ENCODE measurements at regions not wholly inside any gene's neighbourhood (a gene's known extent, or its start where the extent isn't known, plus 50 kb on each side); places are given as distances from the start of the nearest gene placed in this dataset.

- intact Hi-C loops (cut with DNase I; ENCODE audit: low total_unique reads) (no loop called here), in situ Hi-C loops (cut with MboI; ENCODE audit: low sequenced_read_pairs in 4 of 4) (no loop called here)
- Histone ChIP-seq H3K4me3 (no peak overlapping the region), H3K27ac (no peak overlapping the region), H3K27me3 (no peaks in the 10 kb centered on the region), H3K4me1 (no peaks in the 10 kb centered on the region), H3K9me3 (no peaks in the 10 kb centered on the region), H3K36me3 (no peaks in the 10 kb centered on the region)
- no peak for ATAC-seq
- DNase-seq: no peak
- TF ChIP-seq POLR2A (IDR thresholded peaks at IDR 0.05): no peak
- TF ChIP-seq CTCF (IDR thresholded peaks at IDR 0.05 in 4 of 5, conservative IDR thresholded peaks at IDR 0.05 in 1 of 5): no peak
Observed at GRCh38 chr7:69232445-69233376, 365.6 kb upstream of the AUTS2 start.

GRCh38 chr7:69237541-69237940 is 360.7 kb upstream of the AUTS2 start:
- no peak for DNase-seq
- no peaks in the 10 kb centered on the region for H3K27me3 ChIP-seq
- H3K27ac ChIP-seq: no peak overlapping the region
- H3K4me3 ChIP-seq: no peak overlapping the region
- H3K4me1 ChIP-seq: no peaks in the 10 kb centered on the region
- TF ChIP-seq POLR2A (IDR thresholded peaks at IDR 0.05): no peak
- no peak for TF ChIP-seq CTCF (IDR thresholded peaks at IDR 0.05 in 4 of 5, conservative IDR thresholded peaks at IDR 0.05 in 1 of 5)
- no peaks in the 10 kb centered on the region for H3K36me3 ChIP-seq
- in situ Hi-C loops (cut with MboI; ENCODE audit: low sequenced_read_pairs in 4 of 4) (no loop called here), intact Hi-C loops (cut with DNase I; ENCODE audit: low total_unique reads) (no loop called here)
- no peak for ATAC-seq
- H3K9me3 ChIP-seq: no peaks in the 10 kb centered on the region

GRCh38 chr7:69243016-69243415 is 355.3 kb upstream of the AUTS2 start:
- Histone ChIP-seq H3K27me3 (no peaks in the 10 kb centered on the region), H3K9me3 (no peaks in the 10 kb centered on the region), H3K4me3 (no peak overlapping the region), H3K4me1 (no peaks in the 10 kb centered on the region), H3K27ac (no peak overlapping the region), H3K36me3 (no peaks in the 10 kb centered on the region)
- DNase-seq (no peak), ATAC-seq (no peak)
- no peak for TF ChIP-seq POLR2A (IDR thresholded peaks at IDR 0.05)
- TF ChIP-seq CTCF (IDR thresholded peaks at IDR 0.05 in 4 of 5, conservative IDR thresholded peaks at IDR 0.05 in 1 of 5): no peak
- in situ Hi-C loops (cut with MboI; ENCODE audit: low sequenced_read_pairs in 4 of 4): no loop called here
- intact Hi-C loops (cut with DNase I; ENCODE audit: low total_unique reads): no loop called here

- no peak overlapping the region for H3K27ac ChIP-seq
- H3K36me3 ChIP-seq: no peaks in the 10 kb centered on the region
Observed at GRCh38 chr7:69244701-69245100, 353.6 kb upstream of the AUTS2 start.

More at GRCh38 chr7:69244701-69245100, 353.6 kb upstream of the AUTS2 start:
- intact Hi-C loops (cut with DNase I; ENCODE audit: low total_unique reads) (no loop called here), in situ Hi-C loops (cut with MboI; ENCODE audit: low sequenced_read_pairs in 4 of 4) (no loop called here)
- Histone ChIP-seq H3K4me1 (no peaks in the 10 kb centered on the region), H3K4me3 (no peak overlapping the region), H3K27me3 (no peaks in the 10 kb centered on the region), H3K9me3 (no peaks in the 10 kb centered on the region)
- DNase-seq (no peak), ATAC-seq (no peak)
- TF ChIP-seq POLR2A (IDR thresholded peaks at IDR 0.05) (no peak), CTCF (IDR thresholded peaks at IDR 0.05 in 4 of 5, conservative IDR thresholded peaks at IDR 0.05 in 1 of 5) (no peak)

All from gastrocnemius medialis (tissue), 4 donors.